ENCODE measurements at regions not wholly inside any gene's neighbourhood (a gene's known extent, or its start where the extent isn't known, plus 50 kb on each side); places are given as distances from the start of the nearest gene placed in this dataset.

- DNase-seq (ENCODE audit: low read depth in 2 of 2) = no peak
Measured at GRCh38 chr1:5750186-5751162, 241.8 kb downstream of the NPHP4 start.

GRCh38 chr1:5748286-5749225 lies 243.7 kb downstream of the NPHP4 start:
- DNase-seq (ENCODE audit: low read depth in 2 of 2) = no peak

- no peak for DNase-seq (ENCODE audit: low read depth in 2 of 2)
Measured at GRCh38 chr1:5747426-5748285, 244.6 kb downstream of the NPHP4 start.

GRCh38 chr1:5746611-5747425 lies 245.4 kb downstream of the NPHP4 start:
- DNase-seq (ENCODE audit: low read depth in 2 of 2) = no peak

- peak; percentile 34 to 52 for DNase-seq (ENCODE audit: low read depth in 2 of 2)
Measured at GRCh38 chr1:5745800-5746610, 246.2 kb downstream of the NPHP4 start.

GRCh38 chr1:5744911-5745799 lies 247.1 kb downstream of the NPHP4 start:
- no peak for DNase-seq (ENCODE audit: low read depth in 2 of 2)

GRCh38 chr1:5744341-5744740 lies 247.9 kb downstream of the NPHP4 start:
- DNase-seq (ENCODE audit: low read depth in 2 of 2) = no peak

- no peak for DNase-seq (ENCODE audit: low read depth in 2 of 2)
Measured at GRCh38 chr1:5743435-5744095, 248.7 kb downstream of the NPHP4 start.

- no peak for DNase-seq (ENCODE audit: low read depth in 2 of 2)
Measured at GRCh38 chr1:5742801-5743200, 249.4 kb downstream of the NPHP4 start.

- no peak for DNase-seq (ENCODE audit: low read depth in 2 of 2)
Measured at GRCh38 chr1:5742032-5742431, 250.2 kb downstream of the NPHP4 start.

- no peak for DNase-seq (ENCODE audit: low read depth in 2 of 2)
Measured at GRCh38 chr1:5740865-5741860, 251.1 kb downstream of the NPHP4 start.

GRCh38 chr1:5740450-5740849 lies 251.8 kb downstream of the NPHP4 start:
- no peak for DNase-seq (ENCODE audit: low read depth in 2 of 2)

GRCh38 chr1:5739561-5740078 lies 252.6 kb downstream of the NPHP4 start:
- DNase-seq (ENCODE audit: low read depth in 2 of 2) = no peak

- no peak for DNase-seq (ENCODE audit: low read depth in 2 of 2)
Measured at GRCh38 chr1:5738911-5739462, 253.2 kb downstream of the NPHP4 start.

- DNase-seq (ENCODE audit: low read depth in 2 of 2) = no peak
Measured at GRCh38 chr1:5737081-5737480, 255.1 kb downstream of the NPHP4 start.

- DNase-seq (ENCODE audit: low read depth in 2 of 2) = no peak
Measured at GRCh38 chr1:5734996-5735395, 257.2 kb downstream of the NPHP4 start.

Measured in stimulated activated CD4-positive, alpha-beta T cell treated with anti-CD3 and anti-CD28 coated beads, Interleukin-4, amount 100 ng/mL, for 48 hours (primary cell).